ENCODE measurements at regions not wholly inside any gene's neighbourhood (a gene's known extent, or its start where the extent isn't known, plus 50 kb on each side); places are given as distances from the start of the nearest gene placed in this dataset.

- no peak for TF ChIP-seq CTCF (IDR thresholded peaks at IDR 0.05)
- TF ChIP-seq POLR2A (IDR thresholded peaks at IDR 0.05): no peak
Measured at GRCh38 chr9:73845539-73845938, 651.6 kb upstream of the RORB start.

Data from testis (tissue), 2 donors.